GM21526 (cell line): ENCODE measurements at regions not wholly inside any gene's neighbourhood (a gene's known extent, or its start where the extent isn't known, plus 50 kb on each side); places are given as distances from the start of the nearest gene placed in this dataset.
"Not testable (repeated sequence)": the region's sequence is repeated elsewhere in the genome, so short reads cannot be mapped to it uniquely, and the experiment has no call there.

ENCODE experiments used
- ATAC-seq: cut with Tn5 transposase; IDR thresholded peaks from one replicate; pipeline ENCODE4 v1.9.1; 2021; ENCODE audit warnings: moderate library complexity; ENCODE audit not compliant: unreplicated experiment, low FRiP score

- no peak for ATAC-seq
Observed at GRCh38 chr4:78691334-78691754, 84.8 kb upstream of the BMP2K start.

- no peak for ATAC-seq
Observed at GRCh38 chr4:78691971-78692821, 84.0 kb upstream of the BMP2K start.

GRCh38 chr4:78692822-78693170, 83.4 kb upstream of the BMP2K start:
- no peak for ATAC-seq

GRCh38 chr4:78693777-78694456, 82.2 kb upstream of the BMP2K start:
- no peak for ATAC-seq

- ATAC-seq: no peak
Observed at GRCh38 chr4:78694457-78694787, 81.7 kb upstream of the BMP2K start.

- no peak for ATAC-seq
Observed at GRCh38 chr4:78695910-78696309, 80.2 kb upstream of the BMP2K start.

- no peak for ATAC-seq
Observed at GRCh38 chr4:78703079-78703478, 73.1 kb upstream of the BMP2K start.

- ATAC-seq: no peak
Observed at GRCh38 chr4:78704317-78704716, 71.8 kb upstream of the BMP2K start.

GRCh38 chr4:78704981-78705683, 71.0 kb upstream of the BMP2K start:
- ATAC-seq: no peak

GRCh38 chr4:78706302-78706701, 69.8 kb upstream of the BMP2K start:
- no peak for ATAC-seq

- no peak for ATAC-seq
Observed at GRCh38 chr4:78707268-78707667, 68.9 kb upstream of the BMP2K start.

- no peak for ATAC-seq
Observed at GRCh38 chr4:78707793-78708192, 68.4 kb upstream of the BMP2K start.

GRCh38 chr4:78710536-78710935, 65.6 kb upstream of the BMP2K start:
- ATAC-seq: no peak

- ATAC-seq: no peak
Observed at GRCh38 chr4:78711676-78712075, 64.5 kb upstream of the BMP2K start.

GRCh38 chr4:78714598-78714997, 61.6 kb upstream of the BMP2K start:
- ATAC-seq: not testable (repeated sequence)

GRCh38 chr4:78715372-78715771, 60.8 kb upstream of the BMP2K start:
- not testable (repeated sequence) for ATAC-seq

GRCh38 chr4:78717712-78718111, 58.4 kb upstream of the BMP2K start:
- not testable (repeated sequence) for ATAC-seq

GRCh38 chr4:78720204-78720603, 55.9 kb upstream of the BMP2K start:
- ATAC-seq: no peak

- peak; percentile 90 for ATAC-seq
Observed at GRCh38 chr4:78720994-78721677, 55.0 kb upstream of the BMP2K start.

- no peak for ATAC-seq
Observed at GRCh38 chr4:78721747-78722146, 54.4 kb upstream of the BMP2K start.

- ATAC-seq: no peak
Observed at GRCh38 chr4:78722320-78722719, 53.8 kb upstream of the BMP2K start.
